ENCODE measurements at regions not wholly inside any gene's neighbourhood (a gene's known extent, or its start where the extent isn't known, plus 50 kb on each side); places are given as distances from the start of the nearest gene placed in this dataset.

- Mint-ChIP-seq H3K27me3 (no peaks in the 10 kb centered on the region), H3K4me3 (ENCODE audit: low read depth) (no peak overlapping the region), H3K27ac (no peak overlapping the region), H3K4me1 (ENCODE audit: low read depth) (peaks cover 20% of the 10 kb centered on the region), H3K36me3 (ENCODE audit: insufficient read depth) (peaks cover 3% of the 10 kb centered on the region), H3K9me3 (ENCODE audit: low read depth) (peaks cover 23% of the 10 kb centered on the region)
- no peak for TF ChIP-seq CTCF (IDR thresholded peaks at IDR 0.05; ENCODE audit: unreplicated experiment)
- DNase-seq (ENCODE audit: low spot score, unreplicated experiment), result no peak
Observed at GRCh38 chr1:191696354-191696753, 461.9 kb upstream of the RGS18 start.

- Mint-ChIP-seq H3K4me3 (ENCODE audit: low read depth) (no peak overlapping the region), H3K9me3 (ENCODE audit: low read depth) (peaks cover 27% of the 10 kb centered on the region), H3K4me1 (ENCODE audit: low read depth) (peaks cover 23% of the 10 kb centered on the region)
Observed at GRCh38 chr1:191697556-191697955, 460.7 kb upstream of the RGS18 start.

GRCh38 chr1:191698246-191698645 lies 460.0 kb upstream of the RGS18 start:
- Mint-ChIP-seq H3K4me1 (ENCODE audit: low read depth) (peaks cover 23% of the 10 kb centered on the region), H3K4me3 (ENCODE audit: low read depth) (no peak overlapping the region), H3K27me3 (no peaks in the 10 kb centered on the region), H3K9me3 (ENCODE audit: low read depth) (peaks cover 20% of the 10 kb centered on the region), H3K27ac (no peak overlapping the region), H3K36me3 (ENCODE audit: insufficient read depth) (peaks cover 3% of the 10 kb centered on the region)
- TF ChIP-seq CTCF (IDR thresholded peaks at IDR 0.05; ENCODE audit: unreplicated experiment), result no peak
- DNase-seq (ENCODE audit: low spot score, unreplicated experiment), result no peak

More at GRCh38 chr1:191697556-191697955, 460.7 kb upstream of the RGS18 start:
- H3K27ac Mint-ChIP-seq, result no peak overlapping the region
- H3K36me3 Mint-ChIP-seq (ENCODE audit: insufficient read depth), result peaks cover 3% of the 10 kb centered on the region
- no peaks in the 10 kb centered on the region for H3K27me3 Mint-ChIP-seq
- TF ChIP-seq CTCF (IDR thresholded peaks at IDR 0.05; ENCODE audit: unreplicated experiment), result no peak
- DNase-seq (ENCODE audit: low spot score, unreplicated experiment), result no peak

- Mint-ChIP-seq H3K27me3 (no peaks in the 10 kb centered on the region), H3K9me3 (ENCODE audit: low read depth) (peaks cover 9% of the 10 kb centered on the region), H3K4me3 (ENCODE audit: low read depth) (no peak overlapping the region), H3K27ac (peak overlapping the region; percentile 34), H3K36me3 (ENCODE audit: insufficient read depth) (no peaks in the 10 kb centered on the region), H3K4me1 (ENCODE audit: low read depth) (peaks cover 23% of the 10 kb centered on the region)
- TF ChIP-seq CTCF (IDR thresholded peaks at IDR 0.05; ENCODE audit: unreplicated experiment), result no peak
- no peak for DNase-seq (ENCODE audit: low spot score, unreplicated experiment)
Observed at GRCh38 chr1:191699343-191699742, 458.9 kb upstream of the RGS18 start.

- Mint-ChIP-seq H3K4me1 (ENCODE audit: low read depth) (peaks cover 23% of the 10 kb centered on the region), H3K36me3 (ENCODE audit: insufficient read depth) (no peaks in the 10 kb centered on the region), H3K4me3 (ENCODE audit: low read depth) (no peak overlapping the region), H3K27ac (peak overlapping the region; percentile 38), H3K27me3 (no peaks in the 10 kb centered on the region), H3K9me3 (ENCODE audit: low read depth) (peaks cover 8% of the 10 kb centered on the region)
- TF ChIP-seq CTCF (IDR thresholded peaks at IDR 0.05; ENCODE audit: unreplicated experiment), result no peak
- DNase-seq (ENCODE audit: low spot score, unreplicated experiment), result no peak
Observed at GRCh38 chr1:191700922-191701321, 457.3 kb upstream of the RGS18 start.

Measured in progenitor cell of endocrine pancreas (in vitro differentiated cells).